GM18499 (cell line): ENCODE measurements at regions not wholly inside any gene's neighbourhood (a gene's known extent, or its start where the extent isn't known, plus 50 kb on each side); places are given as distances from the start of the nearest gene placed in this dataset.
A peak's percentile ranks its signal among the peaks of the same experiment; 100 is the strongest.

Source experiments
- ATAC-seq: cut with Tn5 transposase; IDR thresholded peaks from one replicate; pipeline ENCODE4 v1.9.1; 2021; ENCODE audit warnings: moderate number of reproducible peaks; ENCODE audit not compliant: insufficient read depth, unreplicated experiment

- no peak for ATAC-seq
Observed at GRCh38 chr10:105840288-105840770, 1199.2 kb downstream of the SORCS3 start.

- no peak for ATAC-seq
Observed at GRCh38 chr10:105838392-105838791, 1197.3 kb downstream of the SORCS3 start.

GRCh38 chr10:105837951-105838350, 1196.9 kb downstream of the SORCS3 start:
- ATAC-seq = peak; percentile 82

- ATAC-seq = no peak
Observed at GRCh38 chr10:105834261-105835059, 1193.4 kb downstream of the SORCS3 start.

- no peak for ATAC-seq
Observed at GRCh38 chr10:105827133-105827532, 1186.0 kb downstream of the SORCS3 start.

GRCh38 chr10:105807935-105808587, 1167.0 kb downstream of the SORCS3 start:
- no peak for ATAC-seq

GRCh38 chr10:105803206-105803605, 1162.1 kb downstream of the SORCS3 start:
- ATAC-seq = no peak

GRCh38 chr10:105800641-105801040, 1159.6 kb downstream of the SORCS3 start:
- no peak for ATAC-seq

GRCh38 chr10:105798328-105798889, 1157.3 kb downstream of the SORCS3 start:
- no peak for ATAC-seq

- no peak for ATAC-seq
Observed at GRCh38 chr10:105797234-105797890, 1156.3 kb downstream of the SORCS3 start.

GRCh38 chr10:105793071-105793470, 1152.0 kb downstream of the SORCS3 start:
- no peak for ATAC-seq

GRCh38 chr10:105785721-105786120, 1144.6 kb downstream of the SORCS3 start:
- no peak for ATAC-seq

- no peak for ATAC-seq
Observed at GRCh38 chr10:105783936-105784483, 1142.9 kb downstream of the SORCS3 start.

GRCh38 chr10:105774881-105775280, 1133.8 kb downstream of the SORCS3 start:
- no peak for ATAC-seq

- ATAC-seq = no peak
Observed at GRCh38 chr10:105774351-105774750, 1133.3 kb downstream of the SORCS3 start.

- no peak for ATAC-seq
Observed at GRCh38 chr10:105770524-105771212, 1129.6 kb downstream of the SORCS3 start.

GRCh38 chr10:105769248-105770184, 1128.4 kb downstream of the SORCS3 start:
- no peak for ATAC-seq

- ATAC-seq = no peak
Observed at GRCh38 chr10:105763611-105764010, 1122.5 kb downstream of the SORCS3 start.
